Parathyroid adenoma (tissue), 2 donors: ENCODE measurements at regions not wholly inside any gene's neighbourhood (a gene's known extent, or its start where the extent isn't known, plus 50 kb on each side); places are given as distances from the start of the nearest gene placed in this dataset.
"Not testable (repeated sequence)": the region's sequence is repeated elsewhere in the genome, so short reads cannot be mapped to it uniquely, and the experiment has no call there.

Experiments
- H2AFZ ChIP-seq: fragments of 300-600 bp; sonication (generic); one replicate; pipeline ENCODE4 v1.7.0; 2017; ENCODE audit warnings: antibody characterized with exemption, mild to moderate bottlenecking
- H3K27ac ChIP-seq: fragments of 300-600 bp; sonication (generic); one replicate; pipeline ENCODE4 v1.7.0; 2017
- H3K27me3 ChIP-seq: fragments of 300-600 bp; sonication (generic); one replicate; pipeline ENCODE4 v1.7.0; 2017; ENCODE audit warnings: low read length; ENCODE audit not compliant: control insufficient read depth, insufficient read depth
- H3K36me3 ChIP-seq: fragments of 300-600 bp; sonication (generic); one replicate; pipeline ENCODE4 v1.7.0; 2017; ENCODE audit warnings: low read length; ENCODE audit not compliant: control insufficient read depth, insufficient read depth
- H3K4me1 ChIP-seq: fragments of 300-600 bp; sonication (generic); one replicate; pipeline ENCODE4 v1.7.0; 2017; ENCODE audit warnings: control low read depth
- H3K4me2 ChIP-seq: fragments of 300-600 bp; sonication (generic); one replicate; pipeline ENCODE4 v1.7.0; 2017; ENCODE audit warnings: low read length
- H3K4me3 ChIP-seq: fragments of 300-600 bp; sonication (generic); one replicate; pipeline ENCODE4 v1.7.0; 2017; ENCODE audit warnings: low read depth, low read length
- H3K79me2 ChIP-seq: fragments of 300-600 bp; sonication (generic); one replicate; pipeline ENCODE4 v1.7.0; 2017; ENCODE audit warnings: control low read depth
- H3K9ac ChIP-seq: fragments of 300-600 bp; sonication (generic); one replicate; pipeline ENCODE4 v1.7.0; 2017; ENCODE audit warnings: mild to moderate bottlenecking
- H3K9me3 ChIP-seq: fragments of 300-600 bp; sonication (generic); one replicate; pipeline ENCODE4 v1.7.0; 2017; ENCODE audit warnings: low read length; ENCODE audit not compliant: control insufficient read depth
- CTCF ChIP-seq: fragments of 300-600 bp; sonication (generic); IDR thresholded peaks from one replicate; pipeline ENCODE4 v1.7.0; 2017; ENCODE audit warnings: antibody characterized with exemption, mild to moderate bottlenecking
- donor health status: primary hyperparathyroidism.

DNA sequence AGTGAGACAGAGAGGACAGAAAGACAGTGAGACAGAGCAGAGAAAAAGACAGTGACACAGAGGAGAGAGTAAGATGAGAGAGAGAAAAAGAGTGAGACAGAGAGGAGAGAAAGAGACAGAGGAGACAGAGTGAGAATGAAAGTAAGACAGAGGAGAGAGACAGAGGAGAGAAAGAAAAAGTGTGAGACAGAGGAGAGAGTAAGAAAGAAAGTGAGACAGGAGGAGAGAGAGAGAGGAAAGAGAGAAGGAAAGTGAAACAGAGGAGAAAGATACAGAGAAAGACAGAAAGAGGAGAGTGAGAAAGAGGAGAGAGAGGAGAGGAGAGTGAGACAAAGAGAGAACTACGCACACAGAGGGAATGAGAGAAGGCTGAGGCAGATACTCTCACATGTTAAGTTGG lies 411.6 kb upstream of the USP9Y start:
- no peaks in the 10 kb centered on the region for H3K36me3 ChIP-seq
- no peaks in the 10 kb centered on the region for H3K79me2 ChIP-seq
- no peak overlapping the region for H3K4me2 ChIP-seq
- TF ChIP-seq CTCF: no peak
- H3K4me1 ChIP-seq: no peaks in the 10 kb centered on the region
- H3K4me3 ChIP-seq: no peak overlapping the region
- H3K27me3 ChIP-seq: no peaks in the 10 kb centered on the region
- no peak overlapping the region for H3K9ac ChIP-seq
- no peak overlapping the region for H2AFZ ChIP-seq
- H3K27ac ChIP-seq: no peak overlapping the region
- H3K9me3 ChIP-seq: no peaks in the 10 kb centered on the region

- Histone ChIP-seq H3K79me2 (no peaks in the 10 kb centered on the region), H3K4me3 (no peak overlapping the region), H3K27me3 (no peaks in the 10 kb centered on the region), H3K4me1 (no peaks in the 10 kb centered on the region), H3K36me3 (no peaks in the 10 kb centered on the region), H3K27ac (no peak overlapping the region), H3K9ac (no peak overlapping the region), H3K9me3 (no peaks in the 10 kb centered on the region), H2AFZ (no peak overlapping the region), H3K4me2 (no peak overlapping the region)
- no peak for TF ChIP-seq CTCF
These were observed 408.5 kb upstream of the USP9Y start for GRCh38 chrY:12292542-12292941.

GRCh38 chrY:12296460-12296859 lies 404.6 kb upstream of the USP9Y start:
- Histone ChIP-seq H2AFZ (no peak overlapping the region), H3K9ac (no peak overlapping the region), H3K36me3 (no peaks in the 10 kb centered on the region), H3K27me3 (no peaks in the 10 kb centered on the region), H3K4me3 (no peak overlapping the region), H3K79me2 (no peaks in the 10 kb centered on the region), H3K4me2 (no peak overlapping the region), H3K27ac (no peak overlapping the region), H3K9me3 (no peaks in the 10 kb centered on the region), H3K4me1 (no peaks in the 10 kb centered on the region)
- TF ChIP-seq CTCF: no peak

DNA sequence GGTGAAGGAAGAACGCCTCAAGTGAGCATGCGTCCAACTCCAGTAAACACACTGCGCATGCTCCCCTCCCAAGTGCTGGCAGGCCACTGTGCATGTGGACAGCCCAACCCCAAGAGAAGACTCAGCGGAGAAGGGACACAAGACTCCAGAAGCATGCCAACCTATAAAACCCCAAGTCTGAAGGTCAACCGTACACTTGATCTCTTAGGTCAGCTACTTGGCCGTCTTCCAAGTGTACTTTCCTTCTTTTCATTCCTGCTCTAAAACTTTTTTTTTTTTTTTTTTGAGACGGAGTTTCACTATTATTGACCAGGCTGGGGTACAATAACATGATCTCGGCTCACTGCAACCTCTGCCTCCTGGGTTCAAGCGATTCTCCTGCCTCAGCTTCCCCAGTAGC lies 401.2 kb upstream of the USP9Y start:
- not testable (repeated sequence) for H3K4me3 ChIP-seq, H3K36me3 ChIP-seq, H3K9me3 ChIP-seq, H3K4me1 ChIP-seq, H3K27ac ChIP-seq, H3K4me2 ChIP-seq, H3K9ac ChIP-seq, H2AFZ ChIP-seq, H3K79me2 ChIP-seq, H3K27me3 ChIP-seq

DNA sequence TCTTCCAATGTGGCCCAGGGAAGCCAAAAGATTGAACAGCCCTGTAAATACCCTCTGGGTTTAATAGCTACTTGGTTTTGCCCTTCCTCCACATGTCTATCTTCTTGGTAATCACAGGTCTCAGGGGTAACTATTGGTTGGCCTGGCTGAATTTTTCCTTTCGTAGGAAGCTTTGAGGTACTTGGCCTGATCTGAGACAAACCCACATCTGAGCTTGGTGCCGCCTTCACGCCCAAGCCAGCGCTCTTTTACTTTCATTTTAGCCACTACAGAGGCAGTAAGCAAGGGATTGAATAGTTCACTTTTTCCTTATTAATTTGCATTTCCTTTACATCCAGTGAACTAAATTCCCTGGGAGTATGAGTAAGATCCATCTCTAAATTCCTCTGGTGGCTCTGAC lies 397.6 kb upstream of the USP9Y start:
- no peaks in the 10 kb centered on the region for H3K79me2 ChIP-seq
- no peak overlapping the region for H2AFZ ChIP-seq
- no peak for TF ChIP-seq CTCF
- H3K27ac ChIP-seq: no peak overlapping the region
- no peak overlapping the region for H3K4me2 ChIP-seq
- H3K4me3 ChIP-seq: no peak overlapping the region
- no peaks in the 10 kb centered on the region for H3K36me3 ChIP-seq
- H3K9ac ChIP-seq: no peak overlapping the region
- H3K4me1 ChIP-seq: no peaks in the 10 kb centered on the region
- H3K9me3 ChIP-seq: no peaks in the 10 kb centered on the region
- H3K27me3 ChIP-seq: no peaks in the 10 kb centered on the region
